ENCODE measurements at regions not wholly inside any gene's neighbourhood (a gene's known extent, or its start where the extent isn't known, plus 50 kb on each side); places are given as distances from the start of the nearest gene placed in this dataset.

- H3K9me3 ChIP-seq: no peaks in the 10 kb centered on the region
- H3K36me3 ChIP-seq: no peaks in the 10 kb centered on the region
- H3K27me3 ChIP-seq: peaks cover 85% of the 10 kb centered on the region
- H3K27ac ChIP-seq: no peak overlapping the region
- TF ChIP-seq Cebpa-rat (IDR thresholded peaks at IDR 0.05): no peak
- no peaks in the 10 kb centered on the region for H3K4me1 ChIP-seq
- H4K20me1 ChIP-seq: peaks cover 8% of the 10 kb centered on the region; the same call in 1 of the 2 replicates
- no peak overlapping the region for H3K4me2 ChIP-seq
- no peak overlapping the region for H3K4me3 ChIP-seq
- no peak overlapping the region for H3K9ac ChIP-seq
These were observed 239.0 kb upstream of the DIAPH2 start for GRCh38 chrX:96445531-96446065.

GRCh38 chrX:96446524-96446923 lies 238.1 kb upstream of the DIAPH2 start:
- Histone ChIP-seq H3K9ac (no peak overlapping the region), H3K27me3 (peaks cover 80% of the 10 kb centered on the region), H3K4me2 (no peak overlapping the region), H3K4me3 (no peak overlapping the region), H3K4me1 (no peaks in the 10 kb centered on the region), H4K20me1 (peaks cover 8% of the 10 kb centered on the region; the same call in 1 of the 2 replicates), H3K36me3 (no peaks in the 10 kb centered on the region), H3K27ac (no peak overlapping the region), H3K9me3 (no peaks in the 10 kb centered on the region)
- TF ChIP-seq Cebpa-rat (IDR thresholded peaks at IDR 0.05): no peak

- Histone ChIP-seq H3K4me3 (no peak overlapping the region), H3K4me1 (no peaks in the 10 kb centered on the region), H4K20me1 (peaks cover 8% of the 10 kb centered on the region; the same call in 1 of the 2 replicates), H3K9me3 (no peaks in the 10 kb centered on the region), H3K4me2 (no peak overlapping the region), H3K27ac (no peak overlapping the region), H3K36me3 (no peaks in the 10 kb centered on the region), H3K9ac (no peak overlapping the region), H3K27me3 (peaks cover 81% of the 10 kb centered on the region)
- TF ChIP-seq Cebpa-rat (IDR thresholded peaks at IDR 0.05): no peak
These were observed 237.5 kb upstream of the DIAPH2 start for GRCh38 chrX:96447161-96447560.

- H3K36me3 ChIP-seq: no peaks in the 10 kb centered on the region
- TF ChIP-seq Cebpa-rat (IDR thresholded peaks at IDR 0.05): no peak
- H3K4me2 ChIP-seq: no peak overlapping the region
- H3K9me3 ChIP-seq: no peaks in the 10 kb centered on the region
- no peak overlapping the region for H3K27ac ChIP-seq
- H4K20me1 ChIP-seq: peaks cover 8% of the 10 kb centered on the region; the same call in 1 of the 2 replicates
- no peak overlapping the region for H3K4me3 ChIP-seq
- no peak overlapping the region for H3K9ac ChIP-seq
- H3K4me1 ChIP-seq: no peaks in the 10 kb centered on the region
- peaks cover 72% of the 10 kb centered on the region for H3K27me3 ChIP-seq
These were observed 235.5 kb upstream of the DIAPH2 start for GRCh38 chrX:96449191-96449590.

- Histone ChIP-seq H3K4me2 (no peak overlapping the region), H3K4me3 (no peak overlapping the region), H3K9me3 (no peaks in the 10 kb centered on the region), H4K20me1 (peaks cover 8% of the 10 kb centered on the region; the same call in 1 of the 2 replicates), H3K4me1 (no peaks in the 10 kb centered on the region), H3K27me3 (peaks cover 69% of the 10 kb centered on the region), H3K36me3 (no peaks in the 10 kb centered on the region), H3K9ac (no peak overlapping the region), H3K27ac (no peak overlapping the region)
- no peak for TF ChIP-seq Cebpa-rat (IDR thresholded peaks at IDR 0.05)
These were observed 234.7 kb upstream of the DIAPH2 start for GRCh38 chrX:96449896-96450295.

GRCh38 chrX:96453139-96453538 lies 231.5 kb upstream of the DIAPH2 start:
- no peak for TF ChIP-seq Cebpa-rat (IDR thresholded peaks at IDR 0.05)
- no peaks in the 10 kb centered on the region for H4K20me1 ChIP-seq
- H3K4me3 ChIP-seq: no peak overlapping the region
- no peaks in the 10 kb centered on the region for H3K9me3 ChIP-seq
- no peak overlapping the region for H3K27ac ChIP-seq
- H3K4me1 ChIP-seq: no peaks in the 10 kb centered on the region
- no peak overlapping the region for H3K4me2 ChIP-seq
- H3K9ac ChIP-seq: no peak overlapping the region
- peaks cover 67% of the 10 kb centered on the region for H3K27me3 ChIP-seq
- no peaks in the 10 kb centered on the region for H3K36me3 ChIP-seq

- Histone ChIP-seq H3K9ac (no peak overlapping the region), H3K36me3 (no peaks in the 10 kb centered on the region), H3K4me3 (no peak overlapping the region), H3K4me1 (no peaks in the 10 kb centered on the region), H3K27ac (no peak overlapping the region), H3K4me2 (no peak overlapping the region), H3K9me3 (no peaks in the 10 kb centered on the region), H3K27me3 (peaks cover 72% of the 10 kb centered on the region), H4K20me1 (no peaks in the 10 kb centered on the region)
- TF ChIP-seq Cebpa-rat (IDR thresholded peaks at IDR 0.05): no peak
These were observed 229.6 kb upstream of the DIAPH2 start for GRCh38 chrX:96455078-96455477.

GRCh38 chrX:96464880-96465558 lies 219.6 kb upstream of the DIAPH2 start:
- Histone ChIP-seq H3K9me3 (no peaks in the 10 kb centered on the region), H3K27ac (no peak overlapping the region), H3K36me3 (no peaks in the 10 kb centered on the region), H3K4me1 (no peaks in the 10 kb centered on the region), H3K4me2 (no peak overlapping the region), H3K4me3 (no peak overlapping the region), H4K20me1 (no peaks in the 10 kb centered on the region; the same call in 1 of the 2 replicates), H3K27me3 (peaks cover 78% of the 10 kb centered on the region), H3K9ac (no peak overlapping the region)
- no peak for TF ChIP-seq Cebpa-rat (IDR thresholded peaks at IDR 0.05)

GRCh38 chrX:96474029-96474740 lies 210.5 kb upstream of the DIAPH2 start:
- peaks cover 82% of the 10 kb centered on the region for H3K27me3 ChIP-seq
- peaks cover 8% of the 10 kb centered on the region; the same call in 1 of the 2 replicates for H3K4me1 ChIP-seq
- H3K27ac ChIP-seq: no peak overlapping the region
- no peaks in the 10 kb centered on the region for H3K9me3 ChIP-seq
- no peaks in the 10 kb centered on the region for H4K20me1 ChIP-seq
- TF ChIP-seq Cebpa-rat (IDR thresholded peaks at IDR 0.05): no peak
- no peak overlapping the region for H3K4me2 ChIP-seq
- no peak overlapping the region for H3K9ac ChIP-seq
- H3K4me3 ChIP-seq: no peak overlapping the region
- no peaks in the 10 kb centered on the region for H3K36me3 ChIP-seq

GRCh38 chrX:96474741-96475125 lies 209.9 kb upstream of the DIAPH2 start:
- H3K36me3 ChIP-seq: no peaks in the 10 kb centered on the region
- H3K4me1 ChIP-seq: peaks cover 8% of the 10 kb centered on the region; the same call in 1 of the 2 replicates
- peaks cover 81% of the 10 kb centered on the region for H3K27me3 ChIP-seq
- H3K9ac ChIP-seq: no peak overlapping the region
- H4K20me1 ChIP-seq: no peaks in the 10 kb centered on the region
- H3K4me2 ChIP-seq: no peak overlapping the region
- no peak overlapping the region for H3K4me3 ChIP-seq
- no peak for TF ChIP-seq Cebpa-rat (IDR thresholded peaks at IDR 0.05)
- no peak overlapping the region for H3K27ac ChIP-seq
- H3K9me3 ChIP-seq: no peaks in the 10 kb centered on the region
